KMS-11 (cell line): ENCODE measurements at regions not wholly inside any gene's neighbourhood (a gene's known extent, or its start where the extent isn't known, plus 50 kb on each side); places are given as distances from the start of the nearest gene placed in this dataset.

Source experiments
- H2AFZ ChIP-seq: fragments of 200-600 bp; sonication (generic); 2 replicates; pipeline ENCODE4 v1.6.1; 2016; ENCODE audit warnings: antibody characterized with exemption, mixed run types, low read depth
- H3K27ac ChIP-seq: fragments of 200-600 bp; sonication (generic); 2 replicates; pipeline ENCODE4 v1.6.1; 2016; ENCODE audit warnings: mild to moderate bottlenecking, mixed run types
- H3K27me3 ChIP-seq: fragments of 200-600 bp; sonication (generic); 2 replicates; pipeline ENCODE4 v1.6.1; 2017; ENCODE audit warnings: mild to moderate bottlenecking, low read depth, mixed run types, moderate library complexity; ENCODE audit not compliant: insufficient read depth
- H3K36me3 ChIP-seq: fragments of 200-600 bp; sonication (generic); 2 replicates; pipeline ENCODE4 v1.6.1; 2017; ENCODE audit warnings: mild to moderate bottlenecking, mixed run types; ENCODE audit not compliant: insufficient read depth
- H3K4me1 ChIP-seq: fragments of 200-600 bp; sonication (generic); 2 replicates; pipeline ENCODE4 v1.6.1; 2016; ENCODE audit warnings: mild to moderate bottlenecking, low read depth, mixed run types; ENCODE audit not compliant: poor library complexity, severe bottlenecking
- H3K4me2 ChIP-seq: fragments of 200-600 bp; sonication (generic); 2 replicates; pipeline ENCODE4 v1.7.0; 2016; ENCODE audit warnings: mild to moderate bottlenecking, mixed run types
- H3K4me3 ChIP-seq: fragments of 200-600 bp; sonication (generic); IDR thresholded peaks from 2 replicates; pipeline ENCODE4 v1.6.1; 2017; ENCODE audit warnings: low read depth, low read length, mixed read lengths; ENCODE audit not compliant: insufficient read depth
- H3K79me2 ChIP-seq: fragments of 200-600 bp; sonication (generic); 2 replicates; pipeline ENCODE4 v1.6.1; 2016; ENCODE audit warnings: low read depth, mixed run types; ENCODE audit not compliant: insufficient read depth
- H3K9ac ChIP-seq: fragments of 200-600 bp; sonication (generic); 2 replicates; pipeline ENCODE4 v1.6.1; 2016; ENCODE audit warnings: mild to moderate bottlenecking, mixed run types
- H4K20me1 ChIP-seq: fragments of 200-600 bp; sonication (generic); 2 replicates; pipeline ENCODE4 v1.6.1; 2016; ENCODE audit warnings: mild to moderate bottlenecking, mixed run types; ENCODE audit not compliant: insufficient read depth
- TF ChIP-seq, protein P1 (sequence below): fragments of 200-600 bp; sonication (generic); conservative IDR thresholded peaks from 2 replicates; pipeline ENCODE4 v1.6.1; 2017; ENCODE audit warnings: low read depth, mild to moderate bottlenecking, antibody characterized with exemption, low read length, moderate library complexity, mixed read lengths

DNA sequence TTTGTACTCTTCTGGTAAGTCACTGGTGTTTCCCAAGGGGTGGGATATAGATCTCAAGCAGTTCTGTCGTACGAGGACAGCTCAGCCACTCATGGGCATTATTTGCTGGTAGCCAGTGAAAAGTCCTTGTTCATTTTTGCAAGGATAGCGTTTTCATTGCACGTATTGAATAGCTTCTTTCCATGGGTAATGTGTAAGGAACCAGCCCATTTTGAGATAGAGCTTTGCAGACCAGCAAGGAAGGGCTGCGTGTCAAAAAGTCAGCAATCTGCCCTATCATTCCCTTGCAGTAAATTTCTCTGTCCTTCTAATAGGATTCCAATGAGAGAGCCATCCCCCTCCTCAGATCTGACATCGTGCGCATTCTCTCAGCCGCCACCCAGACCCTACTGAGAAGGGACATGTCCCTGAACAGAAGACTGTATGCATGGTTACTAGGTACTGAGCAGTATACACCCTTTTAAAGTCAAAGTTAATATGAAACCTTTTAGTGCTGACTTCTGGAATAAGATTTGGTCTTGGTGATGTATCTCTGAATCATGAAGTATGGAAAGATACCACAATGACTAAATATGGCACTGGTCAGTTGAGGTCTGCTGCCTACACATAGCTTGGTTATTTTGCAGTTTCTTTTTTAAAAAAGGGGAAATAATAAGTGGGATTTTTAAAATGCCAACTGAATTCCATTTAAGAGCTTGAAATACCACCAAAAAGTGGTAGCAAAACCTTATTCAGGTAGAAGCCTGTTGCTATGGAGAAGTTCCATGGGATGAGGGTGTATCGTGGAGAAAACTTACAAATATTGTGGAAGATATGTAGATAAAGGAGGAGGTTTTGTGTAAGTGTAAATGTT is 55.3 kb downstream of the DOP1B start:
- Histone ChIP-seq H2AFZ (no peak overlapping the region), H3K36me3 (no peaks in the 10 kb centered on the region), H3K27me3 (no peaks in the 10 kb centered on the region), H3K79me2 (no peaks in the 10 kb centered on the region), H3K9ac (no peak overlapping the region), H4K20me1 (no peaks in the 10 kb centered on the region), H3K27ac (no peak overlapping the region), H3K4me2 (no peak overlapping the region), H3K4me1 (no peaks in the 10 kb centered on the region), H3K4me3 (no peak overlapping the region)
- TF ChIP-seq, protein P1, sequence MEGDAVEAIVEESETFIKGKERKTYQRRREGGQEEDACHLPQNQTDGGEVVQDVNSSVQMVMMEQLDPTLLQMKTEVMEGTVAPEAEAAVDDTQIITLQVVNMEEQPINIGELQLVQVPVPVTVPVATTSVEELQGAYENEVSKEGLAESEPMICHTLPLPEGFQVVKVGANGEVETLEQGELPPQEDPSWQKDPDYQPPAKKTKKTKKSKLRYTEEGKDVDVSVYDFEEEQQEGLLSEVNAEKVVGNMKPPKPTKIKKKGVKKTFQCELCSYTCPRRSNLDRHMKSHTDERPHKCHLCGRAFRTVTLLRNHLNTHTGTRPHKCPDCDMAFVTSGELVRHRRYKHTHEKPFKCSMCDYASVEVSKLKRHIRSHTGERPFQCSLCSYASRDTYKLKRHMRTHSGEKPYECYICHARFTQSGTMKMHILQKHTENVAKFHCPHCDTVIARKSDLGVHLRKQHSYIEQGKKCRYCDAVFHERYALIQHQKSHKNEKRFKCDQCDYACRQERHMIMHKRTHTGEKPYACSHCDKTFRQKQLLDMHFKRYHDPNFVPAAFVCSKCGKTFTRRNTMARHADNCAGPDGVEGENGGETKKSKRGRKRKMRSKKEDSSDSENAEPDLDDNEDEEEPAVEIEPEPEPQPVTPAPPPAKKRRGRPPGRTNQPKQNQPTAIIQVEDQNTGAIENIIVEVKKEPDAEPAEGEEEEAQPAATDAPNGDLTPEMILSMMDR, result no peak

DNA sequence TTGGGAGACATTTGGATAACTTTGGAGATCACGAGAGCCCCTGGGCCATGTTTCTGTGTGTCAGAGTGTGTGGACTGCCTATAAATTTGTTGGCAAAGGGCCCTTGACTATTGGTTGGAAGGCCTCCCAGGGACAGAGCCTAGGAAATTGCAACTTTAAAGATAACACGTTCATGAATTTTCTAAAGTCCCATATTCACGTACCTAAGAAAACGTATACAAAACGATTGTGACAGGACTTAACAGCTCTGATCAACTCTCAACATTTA is 55.8 kb downstream of the DOP1B start:
- no peak overlapping the region for H3K4me2 ChIP-seq
- no peak overlapping the region for H3K27ac ChIP-seq
- no peaks in the 10 kb centered on the region for H3K4me1 ChIP-seq
- no peaks in the 10 kb centered on the region for H4K20me1 ChIP-seq
- H3K79me2 ChIP-seq, result no peaks in the 10 kb centered on the region
- no peak overlapping the region for H2AFZ ChIP-seq
- H3K4me3 ChIP-seq, result no peak overlapping the region
- TF ChIP-seq, protein P1, result no peak
- no peak overlapping the region for H3K9ac ChIP-seq
- H3K27me3 ChIP-seq, result no peaks in the 10 kb centered on the region
- H3K36me3 ChIP-seq, result no peaks in the 10 kb centered on the region

DNA sequence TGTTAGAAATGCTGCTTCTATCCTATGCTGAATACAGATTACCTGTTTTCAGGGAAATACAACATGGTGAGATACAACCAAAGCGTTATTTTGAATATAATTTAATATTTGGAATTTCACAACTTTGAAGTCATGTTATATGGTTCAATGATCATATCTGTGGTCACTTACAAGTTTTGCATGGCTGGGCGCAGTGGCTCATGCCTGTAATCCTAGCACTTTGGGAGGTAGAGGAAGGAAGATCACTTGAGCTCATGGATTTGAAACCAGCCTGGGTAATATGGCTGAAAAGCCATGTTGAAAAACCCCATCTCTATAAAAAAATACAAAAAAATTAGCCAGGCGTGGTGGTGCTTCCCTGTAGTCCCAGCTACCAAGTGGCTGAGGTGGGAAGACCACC is 57.9 kb downstream of the DOP1B start:
- Histone ChIP-seq H3K27ac (no peak overlapping the region), H3K36me3 (no peaks in the 10 kb centered on the region), H3K79me2 (no peaks in the 10 kb centered on the region), H3K4me3 (no peak overlapping the region), H3K27me3 (no peaks in the 10 kb centered on the region), H3K4me1 (no peaks in the 10 kb centered on the region), H3K9ac (no peak overlapping the region), H3K4me2 (no peak overlapping the region), H4K20me1 (no peaks in the 10 kb centered on the region), H2AFZ (no peak overlapping the region)
- TF ChIP-seq, protein P1, result no peak

DNA sequence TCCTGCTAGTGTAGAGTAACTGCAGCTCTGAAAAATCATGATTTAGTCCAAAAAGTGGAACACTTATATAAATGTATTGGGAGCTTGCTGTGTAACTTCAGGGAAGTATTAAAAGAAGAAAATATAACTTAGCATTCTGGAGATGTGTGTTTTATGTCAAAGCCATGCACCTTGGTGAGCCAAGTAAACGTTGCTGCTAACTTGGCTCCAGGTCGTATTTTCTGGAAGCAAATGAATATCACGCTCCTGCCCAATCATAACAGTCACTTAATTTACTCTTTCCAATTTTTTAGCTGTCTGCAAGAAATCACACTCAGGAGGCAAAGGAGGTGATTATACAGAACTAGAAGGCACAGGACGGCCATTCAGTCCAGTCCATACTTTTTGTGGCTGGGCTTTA is 61.1 kb downstream of the DOP1B start:
- H3K4me1 ChIP-seq, result no peaks in the 10 kb centered on the region
- H3K27me3 ChIP-seq, result no peaks in the 10 kb centered on the region
- H3K4me2 ChIP-seq, result no peak overlapping the region
- H3K79me2 ChIP-seq, result no peaks in the 10 kb centered on the region
- H3K9ac ChIP-seq, result no peak overlapping the region
- H3K4me3 ChIP-seq, result no peak overlapping the region
- TF ChIP-seq, protein P1, result no peak
- H3K36me3 ChIP-seq, result no peaks in the 10 kb centered on the region
- H2AFZ ChIP-seq, result no peak overlapping the region
- H3K27ac ChIP-seq, result no peak overlapping the region
- H4K20me1 ChIP-seq, result no peaks in the 10 kb centered on the region
